Stomach (tissue), 4 donors: ENCODE measurements at regions not wholly inside any gene's neighbourhood (a gene's known extent, or its start where the extent isn't known, plus 50 kb on each side); places are given as distances from the start of the nearest gene placed in this dataset.

ENCODE experiments used
- CTCF ChIP-seq, 7 experiments: fragments of 450-650 bp in 4 of 7; fragments of 200-600 bp in 3 of 7; sonication (generic) in 3 of 7; IDR thresholded peaks; one replicate each; pipeline ENCODE4 v1.5.1; 2016 to 2019; ENCODE audit warnings: antibody characterized with exemption in 7 of 7, control low read depth in 2 of 7, mild to moderate bottlenecking in 1 of 7
- EP300 ChIP-seq: sonication (generic); formaldehyde crosslinking; IDR thresholded peaks from one replicate; pipeline ENCODE4 v1.6.1; 2017; ENCODE audit warnings: antibody characterized with exemption
- POLR2A ChIP-seq, 4 donors: fragments of 450-650 bp; IDR thresholded peaks; one replicate each; pipeline ENCODE4 v1.6.1; 2016; ENCODE audit warnings: antibody characterized with exemption in 4 of 4, control low read depth in 2 of 4, mild to moderate bottlenecking in 1 of 4, moderate library complexity in 1 of 4
- POLR2AphosphoS5 ChIP-seq, 3 donors: sonication (generic); formaldehyde crosslinking; IDR thresholded peaks; one replicate each; pipeline ENCODE4 v1.6.1; 2016; ENCODE audit warnings: antibody characterized with exemption in 3 of 3

DNA sequence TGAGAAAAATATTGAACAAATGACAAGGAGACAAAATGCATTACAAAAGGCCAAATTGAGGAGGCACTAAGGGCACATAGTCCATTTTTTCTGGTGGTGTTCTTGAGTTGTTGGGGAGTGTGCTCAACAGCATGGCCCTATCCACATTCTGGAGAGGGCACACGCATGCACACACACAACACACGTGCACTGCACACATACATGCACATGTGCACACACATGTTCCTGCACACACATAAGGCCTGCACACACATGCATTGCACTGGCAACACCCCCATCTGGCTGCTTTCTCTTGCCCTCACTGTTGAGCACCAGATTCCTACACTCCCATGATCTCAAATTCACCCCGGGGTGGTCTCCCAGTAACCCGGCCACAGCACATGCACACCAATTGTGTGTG, 659.2 kb upstream of the RAB6C start:
- TF ChIP-seq CTCF (IDR thresholded peaks at IDR 0.05) (no peak), POLR2A (IDR thresholded peaks at IDR 0.05) (no peak), POLR2AphosphoS5 (IDR thresholded peaks at IDR 0.05) (no peak), EP300 (no peak)
